SU-DHL-6 (cell line): ENCODE measurements at regions not wholly inside any gene's neighbourhood (a gene's known extent, or its start where the extent isn't known, plus 50 kb on each side); places are given as distances from the start of the nearest gene placed in this dataset.

Experiments
- H2AFZ ChIP-seq: fragments of 200-600 bp; sonication (generic); 2 replicates; pipeline ENCODE4 v1.6.1; 2014; ENCODE audit warnings: low read depth, mild to moderate bottlenecking, moderate library complexity, mixed read lengths, antibody characterized with exemption, low read length; ENCODE audit not compliant: severe bottlenecking
- H3F3A ChIP-seq: fragments of 200-600 bp; shearing (Covaris generic); 2 replicates; pipeline ENCODE4 v1.6.0; 2016; ENCODE audit warnings: antibody characterized with exemption, mild to moderate bottlenecking; ENCODE audit not compliant: insufficient read depth
- H3K27ac ChIP-seq: fragments of 200-600 bp; sonication (generic); 2 replicates; pipeline ENCODE4 v1.5.1; 2016; ENCODE audit warnings: low read depth, mild to moderate bottlenecking, low read length, moderate library complexity, mixed read lengths
- H3K27me3 ChIP-seq: fragments of 200-600 bp; sonication (generic), shearing (Covaris generic); 2 replicates; pipeline ENCODE4 v1.6.0; 2014; ENCODE audit warnings: mild to moderate bottlenecking, low read length
- H3K36me3 ChIP-seq: fragments of 200-600 bp; sonication (generic); 2 replicates; pipeline ENCODE4 v1.6.1; 2014; ENCODE audit warnings: mild to moderate bottlenecking, low read length, mixed read lengths
- H3K4me2 ChIP-seq: fragments of 300-600, 200-600 bp; shearing (Covaris generic), sonication (generic); 2 replicates; pipeline ENCODE4 v1.6.0; 2014; ENCODE audit warnings: low read length, low read depth, mild to moderate bottlenecking; ENCODE audit not compliant: poor library complexity, severe bottlenecking
- H3K4me3 ChIP-seq: fragments of 200-600 bp; sonication (generic); 2 replicates; pipeline ENCODE4 v1.5.1; 2014; ENCODE audit warnings: antibody characterized with exemption, low read length, mild to moderate bottlenecking, mixed read lengths; ENCODE audit not compliant: insufficient read depth, poor library complexity, severe bottlenecking
- H3K79me2 ChIP-seq: fragments of 200-600 bp; sonication (generic); 2 replicates; pipeline ENCODE4 v1.6.1; 2014; ENCODE audit warnings: mild to moderate bottlenecking, low read length, moderate library complexity; ENCODE audit not compliant: insufficient read depth
- H3K9ac ChIP-seq: fragments of 200-600 bp; sonication (generic); 2 replicates; pipeline ENCODE4 v1.7.0; 2014; ENCODE audit warnings: mild to moderate bottlenecking, low read length
- H3K9me2 ChIP-seq: fragments of 200-600 bp; sonication (generic); replicated peaks from 2 replicates; pipeline ENCODE4 v1.6.1; 2014; ENCODE audit warnings: low read length; ENCODE audit not compliant: insufficient read depth
- H3K9me3 ChIP-seq: fragments of 200-600 bp; sonication (generic); 2 replicates; pipeline ENCODE4 v1.6.1; 2014; ENCODE audit warnings: low read length, mixed read lengths; ENCODE audit not compliant: insufficient read depth
- H4K20me1 ChIP-seq: fragments of 200-600 bp; sonication (generic); 2 replicates; pipeline ENCODE4 v1.6.1; 2014; ENCODE audit warnings: low read depth, mild to moderate bottlenecking, antibody characterized with exemption, low read length, moderate library complexity, mixed read lengths
- EZH2phosphoT487 ChIP-seq: fragments of 200-600 bp; sonication (generic), shearing (Covaris generic); conservative IDR thresholded peaks from 2 replicates; pipeline ENCODE4 v1.6.1; 2018; ENCODE audit warnings: mild to moderate bottlenecking, antibody characterized with exemption, low read length, moderate library complexity, mixed read lengths
- TF ChIP-seq, protein P1 (sequence below): fragments of 200-600 bp; sonication (generic); IDR thresholded peaks from one replicate; pipeline ENCODE4 v1.5.1; 2017; ENCODE audit warnings: antibody characterized with exemption, mild to moderate bottlenecking, low read length, moderate library complexity; ENCODE audit not compliant: insufficient read depth, poor library complexity, severe bottlenecking

DNA sequence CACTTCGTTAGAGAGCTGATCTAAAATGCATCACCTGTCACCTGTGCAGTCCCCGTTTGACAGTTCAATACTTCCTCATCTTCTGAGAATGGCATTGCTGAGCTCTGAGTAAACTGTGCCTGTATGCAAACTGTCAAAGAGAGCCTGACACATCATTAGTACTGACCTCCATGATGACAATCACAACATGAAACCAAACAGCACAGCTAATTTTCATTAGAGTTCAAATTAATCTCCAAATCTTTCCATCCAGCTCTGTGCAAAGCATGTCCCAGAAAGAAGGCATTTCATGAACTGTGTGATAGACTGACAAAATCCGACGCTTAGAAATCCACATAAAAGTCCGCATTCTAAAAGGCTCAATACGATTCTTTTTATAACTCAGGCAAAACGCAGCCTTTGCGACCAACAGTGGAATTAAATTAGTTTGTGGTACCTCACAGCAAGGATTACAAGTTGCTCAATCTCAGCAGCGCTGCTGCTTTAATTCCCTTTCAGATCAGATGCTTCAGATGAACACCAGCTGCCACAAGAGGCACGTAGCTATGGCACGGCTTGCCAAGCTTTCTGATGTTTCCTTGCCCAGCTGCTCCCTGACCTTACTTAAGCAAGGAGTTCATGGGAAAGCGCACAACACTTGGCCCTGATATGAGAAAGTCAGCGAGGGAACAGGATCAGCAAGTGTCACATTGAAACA lies 765.5 kb upstream of the PRMT6 start:
- Histone ChIP-seq H3K27me3 (no peaks in the 10 kb centered on the region), H3K9me3 (no peaks in the 10 kb centered on the region), H3K27ac (no peak overlapping the region), H3F3A (no peaks in the 10 kb centered on the region), H3K9ac (no peak overlapping the region), H4K20me1 (no peaks in the 10 kb centered on the region), H3K4me3 (no peak overlapping the region), H3K36me3 (no peaks in the 10 kb centered on the region), H3K9me2 (no peaks in the 10 kb centered on the region), H2AFZ (no peak overlapping the region), H3K79me2 (no peaks in the 10 kb centered on the region), H3K4me2 (no peak overlapping the region)
- no peak for TF ChIP-seq EZH2phosphoT487
- TF ChIP-seq, protein P1, sequence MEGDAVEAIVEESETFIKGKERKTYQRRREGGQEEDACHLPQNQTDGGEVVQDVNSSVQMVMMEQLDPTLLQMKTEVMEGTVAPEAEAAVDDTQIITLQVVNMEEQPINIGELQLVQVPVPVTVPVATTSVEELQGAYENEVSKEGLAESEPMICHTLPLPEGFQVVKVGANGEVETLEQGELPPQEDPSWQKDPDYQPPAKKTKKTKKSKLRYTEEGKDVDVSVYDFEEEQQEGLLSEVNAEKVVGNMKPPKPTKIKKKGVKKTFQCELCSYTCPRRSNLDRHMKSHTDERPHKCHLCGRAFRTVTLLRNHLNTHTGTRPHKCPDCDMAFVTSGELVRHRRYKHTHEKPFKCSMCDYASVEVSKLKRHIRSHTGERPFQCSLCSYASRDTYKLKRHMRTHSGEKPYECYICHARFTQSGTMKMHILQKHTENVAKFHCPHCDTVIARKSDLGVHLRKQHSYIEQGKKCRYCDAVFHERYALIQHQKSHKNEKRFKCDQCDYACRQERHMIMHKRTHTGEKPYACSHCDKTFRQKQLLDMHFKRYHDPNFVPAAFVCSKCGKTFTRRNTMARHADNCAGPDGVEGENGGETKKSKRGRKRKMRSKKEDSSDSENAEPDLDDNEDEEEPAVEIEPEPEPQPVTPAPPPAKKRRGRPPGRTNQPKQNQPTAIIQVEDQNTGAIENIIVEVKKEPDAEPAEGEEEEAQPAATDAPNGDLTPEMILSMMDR, result no peak

DNA sequence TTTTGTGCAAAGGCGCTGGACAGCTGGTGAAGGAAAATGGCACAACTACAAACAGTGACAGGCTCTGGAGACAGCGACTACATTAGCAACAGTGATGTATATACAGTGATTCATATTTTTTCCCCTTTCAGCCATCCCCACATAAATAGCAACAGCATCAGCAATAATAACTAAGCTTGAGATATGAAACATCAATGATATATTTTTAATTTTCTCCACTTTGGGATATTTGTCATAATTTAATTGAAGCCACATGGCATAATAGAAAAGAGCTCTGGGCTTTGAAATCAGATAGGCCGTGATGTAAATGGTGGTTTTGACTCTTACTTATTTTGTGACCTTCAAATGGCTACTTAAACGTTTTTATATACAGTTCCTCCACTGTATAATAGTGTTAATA lies 764.3 kb upstream of the PRMT6 start:
- no peak overlapping the region for H2AFZ ChIP-seq
- H3K4me3 ChIP-seq, result no peak overlapping the region

DNA sequence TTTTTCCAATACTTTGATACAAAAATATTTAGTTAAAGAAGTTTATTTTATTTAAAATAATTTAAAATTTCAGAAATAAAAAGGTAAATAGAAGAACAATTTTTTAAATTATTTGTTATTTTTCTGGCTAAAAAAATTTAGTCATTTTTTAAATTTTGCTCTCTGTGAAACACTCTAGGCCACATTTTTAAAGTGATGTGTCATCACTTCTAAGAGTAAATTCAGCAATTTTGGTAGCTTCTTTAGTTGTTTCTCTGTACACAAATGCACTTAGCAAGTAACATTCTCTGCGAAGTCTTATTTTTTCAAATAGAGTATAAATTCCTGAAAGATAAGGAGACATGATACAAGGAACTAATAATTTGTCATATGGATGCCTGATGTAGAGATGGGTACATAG lies 760.0 kb upstream of the PRMT6 start:
- H3K27ac ChIP-seq, result no peak overlapping the region
- H3K9me2 ChIP-seq, result no peaks in the 10 kb centered on the region
- no peaks in the 10 kb centered on the region for H3K79me2 ChIP-seq
- H3K4me3 ChIP-seq, result no peak overlapping the region
- H3K27me3 ChIP-seq, result no peaks in the 10 kb centered on the region
- no peaks in the 10 kb centered on the region for H3K36me3 ChIP-seq
- no peaks in the 10 kb centered on the region for H3F3A ChIP-seq
- H3K9me3 ChIP-seq, result no peaks in the 10 kb centered on the region
- no peak overlapping the region for H2AFZ ChIP-seq
- TF ChIP-seq, protein P1, result no peak
- TF ChIP-seq EZH2phosphoT487, result no peak
- no peak overlapping the region for H3K4me2 ChIP-seq
- H3K9ac ChIP-seq, result no peak overlapping the region
- no peaks in the 10 kb centered on the region for H4K20me1 ChIP-seq

More for the DNA sequence above, 764.3 kb upstream of the PRMT6 start:
- Histone ChIP-seq H3K9me3 (no peaks in the 10 kb centered on the region), H3K36me3 (no peaks in the 10 kb centered on the region), H3K9ac (no peak overlapping the region), H3K27me3 (no peaks in the 10 kb centered on the region), H4K20me1 (no peaks in the 10 kb centered on the region), H3K27ac (no peak overlapping the region), H3K4me2 (no peak overlapping the region), H3K79me2 (no peaks in the 10 kb centered on the region), H3F3A (no peaks in the 10 kb centered on the region), H3K9me2 (no peaks in the 10 kb centered on the region)
- no peak for TF ChIP-seq EZH2phosphoT487
- TF ChIP-seq, protein P1, result no peak
